ENCODE measurements at regions not wholly inside any gene's neighbourhood (a gene's known extent, or its start where the extent isn't known, plus 50 kb on each side); places are given as distances from the start of the nearest gene placed in this dataset.
A peak's percentile ranks its signal among the peaks of the same experiment; 100 is the strongest.

DNA sequence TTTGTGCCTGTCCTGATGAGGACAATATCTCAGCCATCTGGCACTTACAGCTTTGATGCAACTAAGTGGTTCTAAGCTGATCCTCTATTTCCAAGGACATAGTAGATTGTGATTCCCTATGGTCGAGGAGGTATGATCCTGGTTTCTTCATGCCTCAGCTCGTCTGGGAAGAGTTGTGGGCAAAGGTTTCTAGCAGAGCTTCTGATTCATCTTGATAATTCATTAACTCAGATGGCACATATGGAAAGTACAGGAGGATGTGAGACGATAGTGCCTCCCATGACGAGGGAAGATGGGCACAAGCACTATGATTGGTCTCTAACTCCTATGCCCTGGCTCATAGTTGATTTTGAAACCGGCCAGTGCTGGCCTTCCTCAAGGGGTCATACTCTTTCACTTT is 334.2 kb upstream of the SEMA6D start:
- Histone ChIP-seq H3K4me3 (ENCODE audit: low read length) (no peak overlapping the region), H3K9me3 (replicated peaks; ENCODE audit: control insufficient read depth, low read depth, low read length) (no peaks in the 10 kb centered on the region), H3K27ac (ENCODE audit: low read length) (no peak overlapping the region), H3K36me3 (ENCODE audit: control insufficient read depth, insufficient read depth, low read length) (no peaks in the 10 kb centered on the region), H3K27me3 (ENCODE audit: control insufficient read depth, insufficient read depth, low read length) (no peaks in the 10 kb centered on the region), H3K4me1 (ENCODE audit: control insufficient read depth, insufficient read depth, low read length) (peaks cover 3% of the 10 kb centered on the region)
- WGBS (ENCODE audit: insufficient coverage) = 79% methylated on average over 2 of the region's 5 CpGs
- no peak for DNase-seq

DNA sequence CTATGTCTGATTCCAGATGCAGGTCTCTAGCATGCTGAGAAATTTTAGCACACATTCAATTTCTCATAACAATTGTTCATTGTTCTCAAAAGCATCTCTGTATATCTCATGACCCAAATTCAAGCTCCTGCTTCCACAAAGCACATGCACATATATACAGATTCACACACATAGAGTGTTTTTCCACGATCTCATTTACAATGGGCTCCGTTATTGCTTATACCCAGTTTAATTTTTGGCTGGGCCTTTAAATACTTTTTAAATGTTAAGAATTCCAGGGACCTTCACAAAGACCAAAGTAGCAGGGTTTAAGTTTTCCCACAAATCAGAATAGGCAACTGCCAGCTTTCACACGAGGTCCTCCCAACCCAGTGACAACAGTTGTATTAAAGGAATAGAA is 333.5 kb upstream of the SEMA6D start:
- DNase-seq = no peak
- no peak overlapping the region for H3K27ac ChIP-seq (ENCODE audit: low read length)
- no CpG with 5 or more reads among the region's 3 CpGs for WGBS (ENCODE audit: insufficient coverage)
- no peaks in the 10 kb centered on the region for H3K36me3 ChIP-seq (ENCODE audit: control insufficient read depth, insufficient read depth, low read length)
- H3K9me3 ChIP-seq (replicated peaks; ENCODE audit: control insufficient read depth, low read depth, low read length) = no peaks in the 10 kb centered on the region
- H3K27me3 ChIP-seq (ENCODE audit: control insufficient read depth, insufficient read depth, low read length) = no peaks in the 10 kb centered on the region
- no peak overlapping the region for H3K4me3 ChIP-seq (ENCODE audit: low read length)
- peaks cover 3% of the 10 kb centered on the region for H3K4me1 ChIP-seq (ENCODE audit: control insufficient read depth, insufficient read depth, low read length)

DNA sequence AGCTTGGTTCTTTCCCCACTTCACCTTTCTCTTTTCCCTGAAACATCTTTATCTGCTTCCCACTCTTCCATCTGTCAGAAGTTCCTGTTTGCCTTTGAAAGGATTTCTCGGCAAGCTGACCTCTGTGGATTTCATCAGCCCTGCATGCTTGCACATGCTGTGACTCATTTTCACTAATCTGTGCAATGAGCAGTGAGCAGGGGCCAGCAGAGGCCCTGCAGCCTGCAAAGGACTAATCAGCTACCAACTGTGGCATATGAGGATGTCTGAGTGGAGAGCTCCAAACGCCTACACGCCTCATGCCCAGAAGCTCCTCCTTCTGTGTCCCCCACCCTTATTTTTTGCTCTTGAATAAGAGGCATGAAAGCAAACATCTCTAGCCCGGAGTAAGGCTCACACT is 333.0 kb upstream of the SEMA6D start:
- Histone ChIP-seq H3K4me1 (ENCODE audit: control insufficient read depth, insufficient read depth, low read length) (peaks cover 3% of the 10 kb centered on the region), H3K4me3 (ENCODE audit: low read length) (no peak overlapping the region), H3K9me3 (replicated peaks; ENCODE audit: control insufficient read depth, low read depth, low read length) (no peaks in the 10 kb centered on the region), H3K36me3 (ENCODE audit: control insufficient read depth, insufficient read depth, low read length) (no peaks in the 10 kb centered on the region), H3K27me3 (ENCODE audit: control insufficient read depth, insufficient read depth, low read length) (no peaks in the 10 kb centered on the region), H3K27ac (ENCODE audit: low read length) (no peak overlapping the region)
- DNase-seq = peak; percentile 30
- WGBS (ENCODE audit: insufficient coverage) = 0% methylated on average over 1 of the region's 4 CpGs

DNA sequence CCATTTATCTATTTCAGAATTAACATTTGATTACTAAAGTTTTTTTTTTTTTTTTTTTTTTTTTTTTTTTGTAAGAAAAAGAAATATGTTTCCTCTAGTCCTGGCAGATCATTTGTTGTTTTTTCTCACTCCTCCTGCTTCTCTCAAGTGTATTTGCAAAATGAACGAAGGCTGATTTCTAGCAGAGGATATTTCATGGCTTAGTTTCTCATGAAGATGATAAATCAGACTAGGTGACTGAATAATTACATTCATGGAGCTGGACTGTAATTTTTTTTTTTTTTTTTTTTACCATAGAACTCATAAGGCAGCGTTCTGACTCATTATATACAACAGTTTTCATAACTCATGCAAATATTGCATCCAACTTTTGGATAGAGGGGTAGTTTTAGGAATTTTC is 332.5 kb upstream of the SEMA6D start:
- Histone ChIP-seq H3K36me3 (ENCODE audit: control insufficient read depth, insufficient read depth, low read length) (no peaks in the 10 kb centered on the region), H3K4me3 (ENCODE audit: low read length) (no peak overlapping the region), H3K9me3 (replicated peaks; ENCODE audit: control insufficient read depth, low read depth, low read length) (no peaks in the 10 kb centered on the region), H3K4me1 (ENCODE audit: control insufficient read depth, insufficient read depth, low read length) (peaks cover 3% of the 10 kb centered on the region), H3K27me3 (ENCODE audit: control insufficient read depth, insufficient read depth, low read length) (no peaks in the 10 kb centered on the region), H3K27ac (ENCODE audit: low read length) (no peak overlapping the region)
- peak; percentile 24 for DNase-seq
- no CpG with 5 or more reads among the region's 2 CpGs for WGBS (ENCODE audit: insufficient coverage)

DNA sequence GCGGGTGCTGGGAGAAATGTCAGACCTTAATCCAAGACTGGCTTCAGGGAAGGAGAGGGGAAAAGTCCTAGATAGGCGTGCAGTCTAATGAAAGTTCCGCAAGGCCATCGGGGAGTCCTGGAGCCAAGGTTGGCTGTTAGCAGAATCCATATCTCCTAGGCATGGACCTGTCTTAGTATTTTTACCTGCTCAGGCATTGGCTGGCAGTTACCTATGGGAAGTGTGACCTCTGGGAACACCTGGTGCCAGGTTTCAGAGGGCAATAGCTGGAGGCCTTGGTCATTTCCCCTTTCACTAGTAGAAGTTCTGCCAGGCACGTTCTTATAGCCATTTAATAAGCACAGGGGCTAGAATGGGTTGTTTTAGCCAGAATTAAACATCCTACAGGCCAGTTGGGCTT is 330.8 kb upstream of the SEMA6D start:
- Histone ChIP-seq H3K27me3 (ENCODE audit: control insufficient read depth, insufficient read depth, low read length) (no peaks in the 10 kb centered on the region), H3K27ac (ENCODE audit: low read length) (no peak overlapping the region), H3K9me3 (replicated peaks; ENCODE audit: control insufficient read depth, low read depth, low read length) (no peaks in the 10 kb centered on the region), H3K4me1 (ENCODE audit: control insufficient read depth, insufficient read depth, low read length) (peaks cover 3% of the 10 kb centered on the region), H3K4me3 (ENCODE audit: low read length) (no peak overlapping the region), H3K36me3 (ENCODE audit: control insufficient read depth, insufficient read depth, low read length) (no peaks in the 10 kb centered on the region)
- 94% methylated on average over 2 of the region's 5 CpGs for WGBS (ENCODE audit: insufficient coverage)
- no peak for DNase-seq

DNA sequence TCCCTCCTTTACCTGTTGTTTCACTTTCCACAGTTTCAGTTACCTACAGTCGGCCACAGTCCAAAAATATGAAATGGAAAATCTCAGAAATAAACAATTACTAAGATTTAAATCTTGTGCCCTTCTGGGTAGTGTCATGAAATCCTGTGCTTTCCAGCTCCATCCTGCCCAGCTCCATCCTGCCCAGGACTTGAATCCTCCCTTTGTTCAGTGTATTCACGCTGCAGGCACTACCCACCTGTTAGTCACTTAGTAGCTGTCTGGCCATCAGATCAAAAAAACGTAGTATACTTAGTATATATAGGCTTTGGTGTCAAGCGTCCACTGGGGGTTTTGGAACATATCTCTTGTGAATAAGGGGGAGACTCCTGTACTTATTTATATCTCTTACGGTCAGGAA is 329.0 kb upstream of the SEMA6D start:
- Histone ChIP-seq H3K4me1 (ENCODE audit: control insufficient read depth, insufficient read depth, low read length) (peaks cover 3% of the 10 kb centered on the region), H3K9me3 (replicated peaks; ENCODE audit: control insufficient read depth, low read depth, low read length) (no peaks in the 10 kb centered on the region), H3K27ac (ENCODE audit: low read length) (no peak overlapping the region), H3K4me3 (ENCODE audit: low read length) (no peak overlapping the region), H3K27me3 (ENCODE audit: control insufficient read depth, insufficient read depth, low read length) (no peaks in the 10 kb centered on the region), H3K36me3 (ENCODE audit: control insufficient read depth, insufficient read depth, low read length) (no peaks in the 10 kb centered on the region)
- no CpG with 5 or more reads among the region's 5 CpGs for WGBS (ENCODE audit: insufficient coverage)
- DNase-seq = no peak

DNA sequence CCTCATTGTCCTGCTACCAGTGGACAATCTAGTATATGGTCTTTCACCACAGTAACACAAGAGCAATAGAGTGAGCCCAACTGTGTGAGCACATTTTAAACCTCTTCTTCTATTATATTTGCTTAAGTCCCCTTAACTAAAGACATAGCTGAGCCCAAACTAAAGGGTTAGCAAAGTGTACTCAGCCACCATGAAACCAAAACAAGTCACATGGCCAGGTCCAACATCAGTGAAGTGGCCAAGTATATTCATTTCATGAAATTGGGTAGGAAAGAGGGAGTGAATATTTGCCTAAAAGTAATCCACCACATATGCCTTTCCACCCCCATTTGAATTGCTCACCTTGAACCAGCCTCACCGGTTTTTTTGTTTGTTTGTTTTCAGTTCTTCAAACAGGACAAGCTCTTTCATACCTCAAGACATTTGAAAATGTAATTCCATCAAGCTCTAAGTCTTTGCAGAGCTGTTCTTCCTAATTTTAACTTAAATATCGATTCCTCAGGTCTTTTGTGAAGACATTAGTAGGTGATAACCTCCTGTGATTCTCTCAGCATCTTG is 327.0 kb upstream of the SEMA6D start:
- no peak for DNase-seq
- Histone ChIP-seq H3K4me3 (ENCODE audit: low read length) (no peak overlapping the region), H3K36me3 (ENCODE audit: control insufficient read depth, insufficient read depth, low read length) (no peaks in the 10 kb centered on the region), H3K4me1 (ENCODE audit: control insufficient read depth, insufficient read depth, low read length) (no peaks in the 10 kb centered on the region), H3K27me3 (ENCODE audit: control insufficient read depth, insufficient read depth, low read length) (no peaks in the 10 kb centered on the region), H3K9me3 (replicated peaks; ENCODE audit: control insufficient read depth, low read depth, low read length) (no peaks in the 10 kb centered on the region), H3K27ac (ENCODE audit: low read length) (no peak overlapping the region)
- WGBS (ENCODE audit: insufficient coverage) = no CpG with 5 or more reads among the region's 2 CpGs

DNA sequence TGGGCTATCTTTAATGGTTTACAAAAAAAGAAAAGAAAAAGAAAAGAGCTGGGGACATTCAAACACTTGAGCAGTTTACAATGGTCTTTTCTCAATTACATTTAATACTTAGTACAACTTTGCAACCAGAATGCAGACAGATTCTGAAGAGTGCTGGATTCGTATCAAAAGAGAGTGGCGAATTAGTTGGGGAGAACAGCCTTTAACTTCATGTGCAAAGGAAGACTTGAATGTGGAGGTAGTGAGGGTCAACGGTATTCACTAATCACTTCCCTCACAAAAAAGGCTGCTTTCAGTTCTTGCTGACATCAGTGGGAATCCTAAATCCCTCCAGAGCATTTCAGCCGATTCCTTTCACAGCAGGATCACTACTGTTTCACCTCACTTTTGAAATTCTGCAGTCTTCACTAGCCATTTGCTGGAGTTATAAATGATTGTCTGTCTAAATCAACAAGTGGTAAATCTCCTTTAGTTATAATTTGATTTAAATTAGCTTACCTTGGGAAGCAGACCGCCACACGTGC is 323.0 kb upstream of the SEMA6D start:
- no peak overlapping the region for H3K4me3 ChIP-seq (ENCODE audit: low read length)

DNA sequence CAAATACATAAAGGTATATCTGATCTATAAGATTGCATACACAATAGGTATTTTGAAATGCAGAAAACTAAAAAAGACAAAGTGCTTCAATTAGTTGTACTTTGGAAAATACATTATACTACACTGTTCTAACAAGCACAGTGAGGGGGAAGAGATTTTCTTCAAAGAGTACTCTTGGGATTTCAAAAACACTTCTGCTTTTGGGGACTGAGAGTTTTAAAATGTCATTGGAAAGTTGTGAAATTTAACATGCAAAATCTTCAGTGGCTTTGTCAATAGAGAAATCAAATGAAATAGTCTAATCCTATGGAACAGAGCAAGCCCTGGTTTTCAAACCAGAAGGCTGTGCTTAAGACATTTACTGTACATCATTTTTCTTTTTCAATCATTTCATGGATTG is 322.2 kb upstream of the SEMA6D start:
- no peak for DNase-seq
- Histone ChIP-seq H3K9me3 (replicated peaks; ENCODE audit: control insufficient read depth, low read depth, low read length) (no peaks in the 10 kb centered on the region), H3K36me3 (ENCODE audit: control insufficient read depth, insufficient read depth, low read length) (no peaks in the 10 kb centered on the region), H3K27ac (ENCODE audit: low read length) (no peak overlapping the region), H3K4me1 (ENCODE audit: control insufficient read depth, insufficient read depth, low read length) (no peaks in the 10 kb centered on the region), H3K4me3 (ENCODE audit: low read length) (no peak overlapping the region), H3K27me3 (ENCODE audit: control insufficient read depth, insufficient read depth, low read length) (no peaks in the 10 kb centered on the region)

More for the DNA sequence above, 323.0 kb upstream of the SEMA6D start:
- Histone ChIP-seq H3K9me3 (replicated peaks; ENCODE audit: control insufficient read depth, low read depth, low read length) (no peaks in the 10 kb centered on the region), H3K27ac (ENCODE audit: low read length) (no peak overlapping the region), H3K36me3 (ENCODE audit: control insufficient read depth, insufficient read depth, low read length) (no peaks in the 10 kb centered on the region), H3K4me1 (ENCODE audit: control insufficient read depth, insufficient read depth, low read length) (no peaks in the 10 kb centered on the region), H3K27me3 (ENCODE audit: control insufficient read depth, insufficient read depth, low read length) (no peaks in the 10 kb centered on the region)
- no peak for DNase-seq
- no CpG with 5 or more reads among the region's 6 CpGs for WGBS (ENCODE audit: insufficient coverage)

DNA sequence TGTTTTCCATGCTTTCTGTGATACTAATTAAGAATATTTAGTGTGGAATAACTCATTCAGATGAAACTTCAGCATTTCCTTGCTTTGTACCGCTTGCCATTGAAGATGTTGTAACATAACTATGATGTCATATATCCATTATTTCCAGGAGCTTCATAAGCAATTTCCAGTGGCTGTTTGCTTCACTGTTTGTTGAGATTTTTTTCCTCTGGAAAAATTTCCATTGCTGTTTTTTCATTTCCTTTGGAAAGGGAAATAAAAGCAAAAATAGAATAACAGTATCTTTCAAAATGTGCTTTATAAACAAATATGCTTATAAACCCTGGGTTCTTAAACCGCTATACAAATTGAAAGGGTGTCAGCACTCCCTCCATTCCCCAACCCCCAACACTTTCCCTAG is 319.6 kb upstream of the SEMA6D start:
- Histone ChIP-seq H3K36me3 (ENCODE audit: control insufficient read depth, insufficient read depth, low read length) (no peaks in the 10 kb centered on the region), H3K27me3 (ENCODE audit: control insufficient read depth, insufficient read depth, low read length) (no peaks in the 10 kb centered on the region), H3K4me1 (ENCODE audit: control insufficient read depth, insufficient read depth, low read length) (no peaks in the 10 kb centered on the region), H3K9me3 (replicated peaks; ENCODE audit: control insufficient read depth, low read depth, low read length) (no peaks in the 10 kb centered on the region), H3K27ac (ENCODE audit: low read length) (peak overlapping the region; percentile 31), H3K4me3 (ENCODE audit: low read length) (no peak overlapping the region)
- peak; percentile 55 for DNase-seq
- WGBS (ENCODE audit: insufficient coverage) = no CpG with 5 or more reads among the region's 2 CpGs

DNA sequence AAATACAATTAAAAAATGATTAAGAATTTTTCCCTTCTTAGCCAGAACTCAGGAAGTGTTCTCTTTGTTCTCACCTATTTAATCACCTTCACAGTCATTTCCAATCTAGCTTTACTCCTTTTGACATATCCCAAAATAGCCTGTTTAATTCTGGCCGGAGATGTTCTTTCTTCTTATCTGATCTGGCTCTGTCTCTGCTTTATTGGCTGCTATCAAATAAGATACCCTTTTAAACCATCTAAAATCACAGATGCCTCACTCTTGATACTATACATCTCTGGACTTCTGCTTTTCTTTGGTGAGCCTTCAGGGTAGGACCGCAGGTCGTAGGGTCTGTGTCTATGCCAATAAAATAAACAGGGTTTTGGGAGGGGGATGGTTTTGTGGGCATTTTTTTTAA is 319.2 kb upstream of the SEMA6D start:
- Histone ChIP-seq H3K9me3 (replicated peaks; ENCODE audit: control insufficient read depth, low read depth, low read length) (no peaks in the 10 kb centered on the region), H3K36me3 (ENCODE audit: control insufficient read depth, insufficient read depth, low read length) (no peaks in the 10 kb centered on the region), H3K27me3 (ENCODE audit: control insufficient read depth, insufficient read depth, low read length) (no peaks in the 10 kb centered on the region), H3K4me3 (ENCODE audit: low read length) (no peak overlapping the region), H3K4me1 (ENCODE audit: control insufficient read depth, insufficient read depth, low read length) (no peaks in the 10 kb centered on the region), H3K27ac (ENCODE audit: low read length) (peak overlapping the region; percentile 67)
- 62% methylated on average over 3 of the region's 3 CpGs for WGBS (ENCODE audit: insufficient coverage)
- no peak for DNase-seq

All from muscle of leg (tissue), 3 donors.